ENCODE measurements at regions not wholly inside any gene's neighbourhood (a gene's known extent, or its start where the extent isn't known, plus 50 kb on each side); places are given as distances from the start of the nearest gene placed in this dataset.

- TF ChIP-seq CTCF (IDR thresholded peaks at IDR 0.05; ENCODE audit: insufficient read depth, low read length) (no peak), POLR2AphosphoS5 (IDR thresholded peaks at IDR 0.05; ENCODE audit: low read depth) (no peak), REST (IDR thresholded peaks at IDR 0.05; ENCODE audit: insufficient replicate concordance, low read depth) (no peak), GABPA (IDR thresholded peaks at IDR 0.05; ENCODE audit: low read depth) (no peak)
Observed at GRCh38 chr3:89013536-89013935, 93.9 kb upstream of the EPHA3 start.
